ENCODE measurements at regions not wholly inside any gene's neighbourhood (a gene's known extent, or its start where the extent isn't known, plus 50 kb on each side); places are given as distances from the start of the nearest gene placed in this dataset.

GRCh38 chr10:27440021-27440420, 64.1 kb upstream of the RAB18 start:
- FAIRE-seq (no peak), DNase-seq (ENCODE audit: low read depth, low spot score) (no peak)
- peaks cover 2 to 6% of the 10 kb centered on the region in 2 experiments for H3K27me3 ChIP-seq (ENCODE audit: control insufficient read depth in 2 of 2, insufficient read depth in 2 of 2, low read length in 2 of 2)
- TF ChIP-seq POLR2A (IDR thresholded peaks at IDR 0.05; ENCODE audit: low read depth, low read length) = no peak
- no peak for TF ChIP-seq CTCF (IDR thresholded peaks at IDR 0.05; ENCODE audit: extremely low read depth in 1 of 2, insufficient read depth in 1 of 2, low read depth in 1 of 2, low read length in 2 of 2)
- no peak for TF ChIP-seq EZH2 (IDR thresholded peaks at IDR 0.05; ENCODE audit: borderline replicate concordance, low read depth, low read length, severe bottlenecking)
- no peak for TF ChIP-seq POLR2AphosphoS5 (IDR thresholded peaks at IDR 0.05; ENCODE audit: insufficient read depth, low read depth, low read length)
- no peak for TF ChIP-seq MYC (IDR thresholded peaks at IDR 0.05; ENCODE audit: low read depth, low read length)
- TF ChIP-seq FOS (IDR thresholded peaks at IDR 0.05; ENCODE audit: borderline replicate concordance, insufficient read depth, low read length) = no peak
- no peak for TF ChIP-seq JUN (IDR thresholded peaks at IDR 0.05; ENCODE audit: borderline replicate concordance, insufficient read depth, insufficient read length, low read depth)
- TF ChIP-seq MAX (IDR thresholded peaks at IDR 0.05; ENCODE audit: insufficient read depth, insufficient read length) = no peak
- dilution Hi-C loops (cut with MboI; ENCODE audit: extremely low pct_ligation_motif_present, low sequenced_read_pairs) = no loop called here
- no peaks in the 10 kb centered on the region for H3K9me3 ChIP-seq (replicated peaks; ENCODE audit: control insufficient read depth, insufficient read depth, low read length)
- H4K20me1 ChIP-seq (replicated peaks; ENCODE audit: control insufficient read depth, extremely low read depth, insufficient read depth, low read length) = no peaks in the 10 kb centered on the region
- H3K27ac ChIP-seq (ENCODE audit: insufficient read depth, low read depth, low read length) = no peak overlapping the region
- intact Hi-C loops (cut with micrococcal nuclease) = no loop called here
- H3K9ac ChIP-seq (replicated peaks; ENCODE audit: extremely low read depth, insufficient read depth, low read length) = no peak overlapping the region
- H3K4me1 ChIP-seq (ENCODE audit: control insufficient read depth, extremely low read depth, insufficient read depth, low read length) = no peaks in the 10 kb centered on the region
- H3K9me1 ChIP-seq (replicated peaks; ENCODE audit: control insufficient read depth, extremely low read depth, insufficient read depth, low read length) = no peaks in the 10 kb centered on the region
- POLR2A ChIA-PET = no interaction called here
- no peak overlapping the region for H2AFZ ChIP-seq (ENCODE audit: low read depth, low read length)
- H3K4me2 ChIP-seq (ENCODE audit: insufficient read depth, low read length) = no peak overlapping the region
- no TSS peak for BruUV-seq (replicated peaks)
- CTCF ChIA-PET = interaction anchor here (0.9 to 1.5 kb wide), 4 partner anchors 70 to 954 kb away, joined by 3 to 9 read pairs (median 4); no protein-coding TSS in a partner anchor
- no peak overlapping the region for H3K4me3 ChIP-seq (replicated peaks in 1 of 3; ENCODE audit: insufficient read depth in 1 of 3, low read depth in 1 of 3, low read length in 3 of 3)
- no peaks in the 10 kb centered on the region for H3K36me3 ChIP-seq (ENCODE audit: control insufficient read depth in 2 of 2, extremely low read depth in 1 of 2, insufficient read depth in 2 of 2, low read length in 2 of 2)
- no peaks in the 10 kb centered on the region for H3K79me2 ChIP-seq (ENCODE audit: control insufficient read depth, insufficient read depth, low read length)
